ENCODE measurements at regions not wholly inside any gene's neighbourhood (a gene's known extent, or its start where the extent isn't known, plus 50 kb on each side); places are given as distances from the start of the nearest gene placed in this dataset.

GRCh38 chr2:129658430-129658829 lies 321.0 kb upstream of the RAB6C start:
- no peak for DNase-seq
- intact Hi-C loops (cut with DNase I) = no loop called here
- ATAC-seq (ENCODE audit: poor library complexity) = no peak

- DNase-seq = no peak
- intact Hi-C loops (cut with DNase I) = no loop called here
- no peak for ATAC-seq (ENCODE audit: poor library complexity)
Measured at GRCh38 chr2:129661935-129662334, 317.5 kb upstream of the RAB6C start.

GRCh38 chr2:129667577-129667976 lies 311.9 kb upstream of the RAB6C start:
- DNase-seq (no peak), ATAC-seq (ENCODE audit: poor library complexity) (no peak)
- intact Hi-C loops (cut with DNase I) = no loop called here

GRCh38 chr2:129672521-129672920 lies 306.9 kb upstream of the RAB6C start:
- ATAC-seq (ENCODE audit: poor library complexity) (no peak), DNase-seq (no peak)
- intact Hi-C loops (cut with DNase I) = no loop called here

- intact Hi-C loops (cut with DNase I) = no loop called here
- ATAC-seq (ENCODE audit: poor library complexity) (no peak), DNase-seq (no peak)
Measured at GRCh38 chr2:129673234-129673633, 306.2 kb upstream of the RAB6C start.

- no peak for ATAC-seq (ENCODE audit: poor library complexity)
- no peak for DNase-seq
- intact Hi-C loops (cut with DNase I) = no loop called here
Measured at GRCh38 chr2:129673847-129674711, 305.4 kb upstream of the RAB6C start.

- intact Hi-C loops (cut with DNase I) = no loop called here
Measured at GRCh38 chr2:129678751-129679150, 300.7 kb upstream of the RAB6C start.

GRCh38 chr2:129681788-129682187 lies 297.7 kb upstream of the RAB6C start:
- intact Hi-C loops (cut with DNase I) = no loop called here
- no peak for DNase-seq
- no peak for ATAC-seq (ENCODE audit: poor library complexity)

More at GRCh38 chr2:129678751-129679150, 300.7 kb upstream of the RAB6C start:
- DNase-seq = no peak
- no peak for ATAC-seq (ENCODE audit: poor library complexity)

- no peak for ATAC-seq (ENCODE audit: poor library complexity)
- intact Hi-C loops (cut with DNase I) = no loop called here
Measured at GRCh38 chr2:129689653-129690448, 289.6 kb upstream of the RAB6C start.

GRCh38 chr2:129695496-129695895 lies 284.0 kb upstream of the RAB6C start:
- no peak for DNase-seq
- intact Hi-C loops (cut with DNase I) = no loop called here

More at GRCh38 chr2:129689653-129690448, 289.6 kb upstream of the RAB6C start:
- DNase-seq = no peak

GRCh38 chr2:129698593-129698992 lies 280.9 kb upstream of the RAB6C start:
- DNase-seq (no peak), ATAC-seq (ENCODE audit: poor library complexity) (no peak)

More at GRCh38 chr2:129695496-129695895, 284.0 kb upstream of the RAB6C start:
- ATAC-seq (ENCODE audit: poor library complexity) = no peak

GRCh38 chr2:129699781-129700573 lies 279.5 kb upstream of the RAB6C start:
- DNase-seq (no peak), ATAC-seq (ENCODE audit: poor library complexity) (no peak)

More at GRCh38 chr2:129698593-129698992, 280.9 kb upstream of the RAB6C start:
- intact Hi-C loops (cut with DNase I) = no loop called here

GRCh38 chr2:129702416-129703176 lies 276.9 kb upstream of the RAB6C start:
- DNase-seq (no peak), ATAC-seq (ENCODE audit: poor library complexity) (no peak)
- intact Hi-C loops (cut with DNase I) = no loop called here

More at GRCh38 chr2:129699781-129700573, 279.5 kb upstream of the RAB6C start:
- intact Hi-C loops (cut with DNase I) = no loop called here

GRCh38 chr2:129705085-129705484 lies 274.4 kb upstream of the RAB6C start:
- DNase-seq = no peak
- ATAC-seq (ENCODE audit: poor library complexity) = no peak
- intact Hi-C loops (cut with DNase I) = no loop called here

GRCh38 chr2:129707800-129708199 lies 271.7 kb upstream of the RAB6C start:
- ATAC-seq (ENCODE audit: poor library complexity) (no peak), DNase-seq (no peak)
- intact Hi-C loops (cut with DNase I) = no loop called here

GRCh38 chr2:129708221-129708967 lies 271.1 kb upstream of the RAB6C start:
- intact Hi-C loops (cut with DNase I) = no loop called here

More at GRCh38 chr2:129708221-129708967, 271.1 kb upstream of the RAB6C start:
- ATAC-seq (ENCODE audit: poor library complexity) (no peak), DNase-seq (no peak)
